Pancreas (tissue), 10 donors: ENCODE measurements at regions not wholly inside any gene's neighbourhood (a gene's known extent, or its start where the extent isn't known, plus 50 kb on each side); places are given as distances from the start of the nearest gene placed in this dataset.

Experiments used
- ATAC-seq, 4 donors: fragments of 200-7000 bp; cut with Tn5 transposase; one replicate each; pipeline versions ENCODE4 v1.8.0 to v1.9.1; 2020; ENCODE audit warnings: mild to moderate bottlenecking in 4 of 4, moderate library complexity in 4 of 4
- DNase-seq, 6 donors: peaks; one replicate each; pipeline ENCODE4 v3.0.0-alpha.2; 2020
- FAIRE-seq: peaks from 2 replicates; lab custom pipeline; 2012; peaks lifted over from hg19 to GRCh38; lab: Jason Lieb, UNC
- H3K27ac ChIP-seq, 4 donors: fragments of 200-600 bp; sonication (generic); 1 replicate in 3 of 4; 2 replicates in 1 of 4; pipeline versions ENCODE4 v1.5.0 to v1.8.0; 2020
- H3K27me3 ChIP-seq, 4 donors: fragments of 200-600 bp; one replicate each; pipeline ENCODE4 v1.8.0; 2021
- H3K36me3 ChIP-seq, 3 donors: fragments of 200-600 bp; sonication (generic) in 1 of 3; one replicate each; pipeline versions ENCODE4 v1.5.0 to v1.8.0; 2020 to 2021
- H3K4me1 ChIP-seq, 3 donors: fragments of 200-600 bp; one replicate each; pipeline ENCODE4 v1.8.0; 2021
- H3K4me3 ChIP-seq, 4 donors: fragments of 200-600 bp; sonication (generic) in 2 of 4; one replicate each; pipeline versions ENCODE4 v1.5.0 to v1.8.0; 2020 to 2021
- H3K9me3 ChIP-seq, 4 donors: fragments of 200-600 bp; one replicate each; pipeline ENCODE4 v1.8.0; 2021
- CTCF ChIP-seq, 4 donors: fragments of 200-600 bp; sonication (generic) in 3 of 4; IDR thresholded peaks; one replicate each; pipeline versions ENCODE4 v1.5.0 to v1.8.0; 2021; ENCODE audit warnings: antibody characterized with exemption in 4 of 4
- WGBS, 2 donors: extraction: QIAGEN DNeasy Blood & Tissue Kit; methylation state at CpG; one replicate each; pipeline ENCODE4 v1.1.7; 2013; 5-methylcytosine and 5-hydroxymethylcytosine counted together
- intact Hi-C, 3 donors: fragments of 100-400 bp; cut with DNase I; formaldehyde crosslinking; loops; one replicate each; pipeline versions ENCODE4 v1.11.1 to v1.14.2; 2022
- donor health status: healthy with polysubstance abuse.
- donor health status: DM: no; HTN: no; CAD: no; lungs with moderate emphysema.
- donor health status: DM: no; HTN: no; CAD: no.
- donor health status: control.
- donor health status: control.
- donor health status: Bipolar disorder and iron deficiency.
- donor health status: DM: yes; HTN: yes; CAD: no.
- donor health status: DM: no; HTN: no; CAD: no.
- donor health status: DM: no; HTN: no; CAD: no.
- donor health status: DM: yes; HTN: yes; CAD: no.

- no peaks in the 10 kb centered on the region for H3K27me3 ChIP-seq
- intact Hi-C loops: no loop called here
- no peak for FAIRE-seq
- H3K4me1 ChIP-seq: no peaks in the 10 kb centered on the region
- DNase-seq: no peak
- no peaks in the 10 kb centered on the region for H3K36me3 ChIP-seq
- no peak for ATAC-seq
- no peak for TF ChIP-seq CTCF (IDR thresholded peaks at IDR 0.05)
- WGBS, 2 donors: 53 to 56% methylated on average over 2 of the region's 2 CpGs
- H3K27ac ChIP-seq: no peak overlapping the region
- H3K4me3 ChIP-seq: no peak overlapping the region
- no peaks in the 10 kb centered on the region for H3K9me3 ChIP-seq
These were observed 1359.6 kb downstream of the PLA2G4A start for GRCh38 chr1:188188317-188188716.

GRCh38 chr1:188194916-188195315 is 1366.2 kb downstream of the PLA2G4A start:
- WGBS, 2 donors: 42 to 67% methylated on average over 1 of the region's 1 CpG
- FAIRE-seq: no peak

GRCh38 chr1:188218289-188218688 is 1389.5 kb downstream of the PLA2G4A start:
- Histone ChIP-seq H3K27ac (no peak overlapping the region), H3K4me1 (no peaks in the 10 kb centered on the region), H3K27me3 (no peaks in the 10 kb centered on the region), H3K9me3 (no peaks in the 10 kb centered on the region), H3K36me3 (no peaks in the 10 kb centered on the region), H3K4me3 (no peak overlapping the region)
- 86 to 88% methylated on average over 1 of the region's 1 CpG for WGBS, 2 donors
- TF ChIP-seq CTCF (IDR thresholded peaks at IDR 0.05): no peak
- no peak for ATAC-seq
- no peak for FAIRE-seq
- intact Hi-C loops: no loop called here
- no peak for DNase-seq

More at GRCh38 chr1:188194916-188195315, 1366.2 kb downstream of the PLA2G4A start:
- DNase-seq (no peak), ATAC-seq (no peak)
- H3K27ac ChIP-seq: no peak overlapping the region
- no peaks in the 10 kb centered on the region for H3K4me1 ChIP-seq
- H3K4me3 ChIP-seq: no peak overlapping the region
- intact Hi-C loops: no loop called here
- H3K36me3 ChIP-seq: no peaks in the 10 kb centered on the region
- no peaks in the 10 kb centered on the region for H3K9me3 ChIP-seq
- no peak for TF ChIP-seq CTCF (IDR thresholded peaks at IDR 0.05)
- no peaks in the 10 kb centered on the region for H3K27me3 ChIP-seq

- TF ChIP-seq CTCF (IDR thresholded peaks at IDR 0.05): no peak
- FAIRE-seq: no peak
- H3K27me3 ChIP-seq: no peaks in the 10 kb centered on the region
- 69 to 81% methylated on average over 1 of the region's 1 CpG for WGBS, 2 donors
- H3K4me1 ChIP-seq: no peaks in the 10 kb centered on the region
- intact Hi-C loops: no loop called here
- ATAC-seq: no peak
- H3K27ac ChIP-seq: no peak overlapping the region
- H3K9me3 ChIP-seq: no peaks in the 10 kb centered on the region
- H3K4me3 ChIP-seq: no peak overlapping the region
- no peak for DNase-seq
- no peaks in the 10 kb centered on the region for H3K36me3 ChIP-seq
These were observed 1391.3 kb downstream of the PLA2G4A start for GRCh38 chr1:188220051-188220450.

GRCh38 chr1:188224263-188224662 is 1395.5 kb downstream of the PLA2G4A start:
- intact Hi-C loops: no loop called here
- no peak for ATAC-seq

More at GRCh38 chr1:188224263-188224662, 1395.5 kb downstream of the PLA2G4A start:
- Histone ChIP-seq H3K9me3 (no peaks in the 10 kb centered on the region), H3K4me3 (no peak overlapping the region), H3K27ac (no peak overlapping the region), H3K4me1 (no peaks in the 10 kb centered on the region), H3K27me3 (no peaks in the 10 kb centered on the region), H3K36me3 (no peaks in the 10 kb centered on the region)
- FAIRE-seq (no peak), DNase-seq (no peak)
- TF ChIP-seq CTCF (IDR thresholded peaks at IDR 0.05): no peak
